ENCODE measurements at regions not wholly inside any gene's neighbourhood (a gene's known extent, or its start where the extent isn't known, plus 50 kb on each side); places are given as distances from the start of the nearest gene placed in this dataset.
"Not testable (repeated sequence)": the region's sequence is repeated elsewhere in the genome, so short reads cannot be mapped to it uniquely, and the experiment has no call there.

DNA sequence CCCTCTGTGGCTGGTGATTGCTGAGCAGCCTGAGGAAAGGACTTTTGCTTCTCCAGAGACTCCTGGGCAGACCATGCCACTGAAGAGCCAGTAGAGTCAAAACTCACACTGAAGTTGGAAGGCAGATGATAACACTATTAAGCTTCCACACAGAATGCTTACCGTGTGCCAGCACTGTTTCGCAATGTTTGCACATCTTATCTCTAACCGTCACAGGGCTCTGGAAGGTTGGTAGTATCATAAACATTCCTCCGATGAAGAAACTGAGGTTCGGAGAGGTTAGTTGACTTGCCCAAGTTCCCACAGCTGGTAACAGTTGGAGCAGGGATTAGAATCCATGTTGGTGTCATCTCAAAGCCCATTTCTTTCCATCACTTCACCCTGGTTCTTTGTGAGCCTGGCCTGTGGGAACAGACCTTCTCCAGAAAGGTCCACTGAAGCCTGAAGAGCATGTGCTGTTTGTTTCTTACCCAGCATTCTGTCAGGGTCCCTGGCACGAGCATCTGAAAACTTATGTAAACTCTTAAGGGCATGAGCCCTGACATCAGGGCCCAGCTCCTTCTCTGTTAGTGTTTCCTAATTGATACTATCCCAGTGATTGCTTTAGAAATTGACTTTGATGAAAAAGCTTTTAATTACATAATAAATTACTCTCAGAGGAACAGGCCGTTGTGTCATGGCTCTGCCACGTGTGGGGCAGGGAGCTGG, 77.0 kb upstream of the PRR23C start:
- Histone ChIP-seq H3K36me3 (no peaks in the 10 kb centered on the region), H3K4me2 (no peak overlapping the region), H4K20me1 (no peaks in the 10 kb centered on the region), H3K27me3 (no peaks in the 10 kb centered on the region), H3K4me3 (no peak overlapping the region), H3K9ac (no peak overlapping the region), H3K4me1 (peaks cover 36% of the 10 kb centered on the region), H3K27ac (no peak overlapping the region), H3K9me3 (no peaks in the 10 kb centered on the region)
- peak; percentile 62; the same call in 1 of the 2 replicates for TF ChIP-seq Cebpa-rat (IDR thresholded peaks at IDR 0.05)

DNA sequence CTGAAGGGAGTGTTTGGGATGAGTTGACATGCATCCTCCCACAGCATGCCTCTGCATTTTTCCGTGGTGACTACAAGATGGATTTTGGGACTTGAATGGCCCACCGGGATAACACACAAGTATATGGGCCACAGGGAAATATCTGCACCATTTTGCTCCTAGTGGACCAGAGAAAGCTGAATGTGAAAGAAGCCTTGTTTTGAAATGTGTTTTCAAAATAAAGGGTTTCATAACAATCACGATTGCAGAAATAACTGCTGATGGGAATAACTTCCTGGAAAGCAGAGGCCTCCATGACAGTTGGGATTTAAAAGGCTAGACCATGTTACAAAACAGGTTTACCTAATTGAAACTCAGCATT, 77.5 kb upstream of the PRR23C start:
- Histone ChIP-seq H3K9me3 (no peaks in the 10 kb centered on the region), H4K20me1 (no peaks in the 10 kb centered on the region), H3K4me2 (no peak overlapping the region), H3K9ac (no peak overlapping the region), H3K36me3 (no peaks in the 10 kb centered on the region), H3K27me3 (no peaks in the 10 kb centered on the region), H3K27ac (no peak overlapping the region; the same call in 1 of the 2 replicates), H3K4me3 (no peak overlapping the region), H3K4me1 (peaks cover 36% of the 10 kb centered on the region)
- TF ChIP-seq Cebpa-rat (IDR thresholded peaks at IDR 0.05) = no peak

DNA sequence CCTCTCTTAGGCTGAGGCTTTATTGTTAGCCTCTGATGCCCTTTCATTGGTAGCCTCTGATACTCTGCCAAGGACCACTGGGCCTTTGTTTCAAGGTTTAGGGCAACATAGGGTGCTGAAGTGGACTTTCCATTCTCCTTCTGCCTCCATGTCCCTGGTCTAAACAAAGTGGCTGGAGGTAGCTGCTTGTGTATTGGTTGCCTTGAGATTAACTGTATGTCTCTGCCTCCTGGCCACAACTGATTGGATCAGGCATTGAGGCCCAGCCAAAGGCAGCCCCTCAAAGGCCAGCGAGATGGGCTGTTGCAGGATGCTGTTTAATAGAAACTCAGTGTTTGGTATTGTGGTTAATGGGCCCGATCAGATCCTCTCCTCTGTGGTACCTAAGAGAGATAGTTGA, 77.9 kb upstream of the PRR23C start:
- no peak overlapping the region for H3K9ac ChIP-seq
- no peak overlapping the region; the same call in 1 of the 2 replicates for H3K27ac ChIP-seq
- H4K20me1 ChIP-seq = no peaks in the 10 kb centered on the region
- H3K4me3 ChIP-seq = no peak overlapping the region
- no peak for TF ChIP-seq Cebpa-rat (IDR thresholded peaks at IDR 0.05)
- no peaks in the 10 kb centered on the region for H3K9me3 ChIP-seq
- peaks cover 36% of the 10 kb centered on the region for H3K4me1 ChIP-seq
- H3K4me2 ChIP-seq = peak overlapping the region; percentile 69
- no peaks in the 10 kb centered on the region for H3K36me3 ChIP-seq
- H3K27me3 ChIP-seq = no peaks in the 10 kb centered on the region

DNA sequence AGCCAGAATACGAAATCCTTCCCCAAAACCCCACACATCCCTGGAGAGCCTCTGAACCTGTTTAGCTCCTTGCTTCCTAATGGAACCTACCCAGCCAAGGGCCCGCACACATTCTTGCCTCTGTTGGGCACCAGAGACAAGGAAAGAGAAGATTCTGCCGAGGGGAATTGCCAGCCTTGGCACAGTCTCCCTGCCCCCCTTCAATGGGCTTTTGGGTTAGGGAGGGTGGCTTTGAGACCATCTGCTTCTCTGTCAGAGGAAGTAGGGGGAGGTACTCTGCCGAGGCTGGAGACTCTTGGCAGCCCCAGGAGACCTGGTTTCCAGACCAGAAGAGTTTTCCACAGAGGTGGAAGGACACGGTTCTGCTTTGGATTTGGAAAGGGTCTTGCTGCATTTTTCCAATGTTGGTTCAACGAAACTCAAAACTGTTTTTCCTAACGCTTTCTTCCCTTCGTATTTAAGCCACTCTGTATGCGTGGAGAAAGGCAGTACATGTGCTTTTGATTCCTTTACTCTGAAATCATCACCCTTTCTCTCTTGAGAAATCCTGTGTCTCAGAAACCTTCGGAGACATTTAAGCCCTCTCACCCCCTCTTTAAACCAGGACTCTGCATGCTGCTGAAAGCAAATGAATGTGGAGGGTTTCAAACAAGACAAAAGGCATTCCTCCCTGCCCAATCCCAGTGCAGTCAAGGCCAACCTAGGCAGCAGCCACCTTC, 78.8 kb upstream of the PRR23C start:
- Histone ChIP-seq H3K4me1 (peaks cover 36% of the 10 kb centered on the region), H3K27me3 (no peaks in the 10 kb centered on the region), H3K27ac (peak overlapping the region; percentile 39; the same call in 1 of the 2 replicates), H4K20me1 (no peaks in the 10 kb centered on the region), H3K4me2 (peak overlapping the region; percentile 69), H3K4me3 (no peak overlapping the region), H3K9ac (no peak overlapping the region), H3K9me3 (no peaks in the 10 kb centered on the region), H3K36me3 (no peaks in the 10 kb centered on the region)
- TF ChIP-seq Cebpa-rat (IDR thresholded peaks at IDR 0.05) = no peak

DNA sequence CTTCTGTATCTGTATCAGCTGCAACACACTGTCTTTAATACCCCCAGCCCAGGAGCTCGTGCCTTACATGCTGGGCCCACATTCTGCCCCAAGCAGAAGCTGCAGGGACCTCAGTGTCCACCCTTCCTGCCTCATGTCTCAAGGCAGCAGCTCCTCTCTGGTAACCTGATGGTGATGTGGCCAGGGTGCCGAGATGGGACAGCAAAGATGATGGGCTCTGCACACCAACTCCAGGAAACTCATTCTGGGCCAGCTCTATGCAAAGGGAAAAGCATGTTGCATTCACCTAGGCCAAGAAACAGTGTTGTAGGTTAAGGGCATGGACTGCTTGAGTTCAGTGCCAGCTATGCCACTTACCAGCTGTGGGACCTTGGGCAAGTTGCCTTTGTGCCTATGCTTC, 79.5 kb upstream of the PRR23C start:
- no peak overlapping the region for H3K4me3 ChIP-seq
- no peaks in the 10 kb centered on the region for H3K36me3 ChIP-seq
- H3K4me1 ChIP-seq = peaks cover 36% of the 10 kb centered on the region
- H3K27me3 ChIP-seq = no peaks in the 10 kb centered on the region
- no peak overlapping the region for H3K9ac ChIP-seq
- no peaks in the 10 kb centered on the region for H3K9me3 ChIP-seq
- H3K27ac ChIP-seq = no peak overlapping the region
- no peak overlapping the region; the same call in 1 of the 2 replicates for H3K4me2 ChIP-seq
- no peaks in the 10 kb centered on the region for H4K20me1 ChIP-seq
- no peak for TF ChIP-seq Cebpa-rat (IDR thresholded peaks at IDR 0.05)

DNA sequence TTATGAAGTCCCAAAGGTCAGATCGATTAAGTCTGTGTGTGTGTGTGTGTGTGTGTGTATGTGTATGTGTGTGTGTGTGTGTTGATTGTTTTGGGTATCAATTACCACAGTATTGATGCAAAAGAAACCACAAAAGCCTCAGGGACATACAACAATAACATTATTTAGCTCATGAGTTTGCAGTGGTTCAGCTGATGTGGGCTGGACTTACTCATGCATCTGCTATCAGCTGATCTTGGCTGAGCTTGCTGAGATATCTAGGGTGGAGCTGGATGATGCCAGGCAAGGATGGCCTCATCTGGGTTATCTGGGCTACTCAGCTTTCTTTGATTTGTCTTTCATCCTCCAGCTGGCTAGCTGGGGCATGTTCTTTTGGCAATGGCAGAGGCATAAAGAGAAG, 82.4 kb upstream of the PRR23C start:
- no peak for TF ChIP-seq Cebpa-rat (IDR thresholded peaks at IDR 0.05)
- Histone ChIP-seq H3K27me3 (no peaks in the 10 kb centered on the region), H3K4me3 (no peak overlapping the region), H3K4me2 (no peak overlapping the region), H3K9ac (no peak overlapping the region), H3K27ac (no peak overlapping the region), H3K9me3 (no peaks in the 10 kb centered on the region), H4K20me1 (no peaks in the 10 kb centered on the region), H3K4me1 (peaks cover 22% of the 10 kb centered on the region), H3K36me3 (no peaks in the 10 kb centered on the region)

DNA sequence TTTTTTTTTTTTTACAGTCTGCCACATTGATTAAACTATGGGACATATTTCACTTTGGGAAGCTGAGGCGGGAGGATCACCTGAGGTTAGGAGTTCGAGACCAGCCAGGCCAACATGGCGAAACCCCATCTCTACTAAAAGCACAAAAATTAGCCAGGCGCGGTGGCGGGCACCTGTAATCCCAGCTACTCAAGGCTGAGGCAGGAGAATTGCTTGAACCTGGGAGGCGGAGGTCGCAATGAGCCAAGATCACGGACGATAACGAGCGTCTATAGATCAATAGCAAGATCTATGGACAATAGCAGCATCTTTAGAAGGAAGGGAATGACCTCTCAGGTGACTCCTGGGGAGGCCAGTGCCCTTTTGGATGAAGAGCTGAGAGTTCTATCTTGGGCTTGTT, 82.9 kb upstream of the PRR23C start:
- H3K27me3 ChIP-seq, H3K4me2 ChIP-seq, H3K27ac ChIP-seq, H3K36me3 ChIP-seq, H3K9ac ChIP-seq, H4K20me1 ChIP-seq, H3K4me3 ChIP-seq, H3K9me3 ChIP-seq: not testable (repeated sequence)
- peaks cover 19% of the 10 kb centered on the region for H3K4me1 ChIP-seq

DNA sequence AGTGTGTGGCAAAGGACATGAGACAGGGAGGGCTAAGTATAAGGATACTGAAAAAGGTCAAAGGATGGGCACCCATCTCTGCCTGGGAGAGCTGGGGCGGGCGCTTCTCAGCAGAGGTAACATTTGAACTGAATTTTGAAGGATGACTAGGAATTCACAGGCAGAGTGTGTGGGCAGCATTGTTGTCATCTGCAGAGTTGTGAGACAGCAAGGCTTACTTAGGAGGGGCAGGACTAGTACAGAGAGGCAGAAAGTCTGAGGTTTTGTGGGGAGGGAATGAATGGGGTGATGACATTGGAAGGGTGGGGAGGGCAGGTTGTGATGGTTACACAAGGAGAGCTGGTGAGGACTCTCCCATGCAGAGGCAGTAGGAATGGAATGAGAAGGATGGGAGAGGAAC, 84.1 kb upstream of the PRR23C start:
- Histone ChIP-seq H3K27me3 (no peaks in the 10 kb centered on the region), H3K4me2 (no peak overlapping the region), H3K9ac (no peak overlapping the region), H3K27ac (no peak overlapping the region), H3K9me3 (no peaks in the 10 kb centered on the region), H3K4me1 (peaks cover 7% of the 10 kb centered on the region), H3K4me3 (no peak overlapping the region), H4K20me1 (no peaks in the 10 kb centered on the region), H3K36me3 (no peaks in the 10 kb centered on the region)
- no peak for TF ChIP-seq Cebpa-rat (IDR thresholded peaks at IDR 0.05)

DNA sequence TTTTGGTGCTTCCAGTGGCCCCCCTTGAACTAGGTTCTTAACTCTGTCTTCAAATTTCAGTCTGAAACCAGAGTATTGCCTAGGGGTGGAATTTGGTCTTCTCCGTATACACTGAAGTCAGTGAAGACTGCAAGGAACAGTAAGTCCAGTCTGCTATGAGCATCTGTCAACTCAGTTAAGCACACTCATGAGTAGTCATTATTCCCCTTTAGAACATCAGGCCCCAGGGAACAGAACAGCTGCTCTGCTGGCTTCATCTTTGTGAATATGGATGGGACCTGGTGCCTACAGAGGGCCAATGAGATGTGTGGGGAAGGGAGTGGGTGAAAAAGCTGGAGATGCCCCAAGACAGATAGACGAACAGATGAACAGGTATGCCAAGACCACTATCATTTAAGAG, 85.2 kb upstream of the PRR23C start:
- no peaks in the 10 kb centered on the region for H3K36me3 ChIP-seq
- H4K20me1 ChIP-seq = no peaks in the 10 kb centered on the region
- no peak for TF ChIP-seq Cebpa-rat (IDR thresholded peaks at IDR 0.05)
- no peaks in the 10 kb centered on the region for H3K9me3 ChIP-seq
- H3K27me3 ChIP-seq = no peaks in the 10 kb centered on the region
- H3K27ac ChIP-seq = no peak overlapping the region
- no peak overlapping the region for H3K4me2 ChIP-seq
- no peak overlapping the region for H3K4me3 ChIP-seq
- H3K9ac ChIP-seq = no peak overlapping the region
- H3K4me1 ChIP-seq = peaks cover 4% of the 10 kb centered on the region; the same call in 1 of the 2 replicates

DNA sequence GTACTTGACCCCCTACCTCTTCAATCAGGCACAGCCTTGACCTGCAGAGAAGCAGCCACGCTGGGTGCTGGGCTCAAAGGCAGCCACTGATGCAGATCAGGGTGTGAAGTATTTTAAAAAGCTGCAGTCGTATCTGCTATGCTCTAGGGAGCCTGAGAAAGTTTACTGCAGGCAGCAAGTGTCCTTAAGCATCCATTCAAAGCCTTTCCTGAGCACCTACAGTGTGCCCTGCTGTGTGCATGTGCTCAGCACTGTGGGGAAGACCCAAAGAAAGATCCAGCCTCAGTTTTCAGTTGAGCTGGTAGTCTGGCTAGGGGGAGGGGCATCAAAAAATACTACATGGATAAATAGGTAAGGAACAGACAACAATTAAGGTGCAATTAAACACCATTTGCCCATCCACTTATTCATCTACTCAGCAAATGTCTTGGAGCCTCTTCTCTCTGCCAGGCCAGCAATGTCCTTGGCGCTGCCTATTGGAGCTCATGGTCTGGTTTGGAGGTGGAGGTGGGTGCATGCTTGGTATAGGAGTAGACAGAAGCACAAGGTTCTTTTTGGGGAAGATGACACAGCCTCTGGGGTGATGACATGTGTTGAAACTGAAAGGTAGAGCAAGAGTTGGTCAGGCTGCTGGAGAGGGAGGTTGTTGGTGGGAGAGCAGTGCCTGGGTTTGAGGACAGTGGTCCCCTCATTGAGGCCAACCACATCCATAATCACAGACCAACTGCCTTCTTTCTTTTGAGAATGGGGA, 85.9 kb upstream of the PRR23C start:
- no peak for TF ChIP-seq Cebpa-rat (IDR thresholded peaks at IDR 0.05)
- Histone ChIP-seq H3K9ac (no peak overlapping the region), H3K9me3 (no peaks in the 10 kb centered on the region), H4K20me1 (no peaks in the 10 kb centered on the region), H3K36me3 (no peaks in the 10 kb centered on the region), H3K27ac (no peak overlapping the region), H3K4me1 (peaks cover 4% of the 10 kb centered on the region; the same call in 1 of the 2 replicates), H3K27me3 (no peaks in the 10 kb centered on the region), H3K4me2 (no peak overlapping the region), H3K4me3 (no peak overlapping the region)
